ENCODE measurements at regions not wholly inside any gene's neighbourhood (a gene's known extent, or its start where the extent isn't known, plus 50 kb on each side); places are given as distances from the start of the nearest gene placed in this dataset.
"Not testable (repeated sequence)": the region's sequence is repeated elsewhere in the genome, so short reads cannot be mapped to it uniquely, and the experiment has no call there.

DNA sequence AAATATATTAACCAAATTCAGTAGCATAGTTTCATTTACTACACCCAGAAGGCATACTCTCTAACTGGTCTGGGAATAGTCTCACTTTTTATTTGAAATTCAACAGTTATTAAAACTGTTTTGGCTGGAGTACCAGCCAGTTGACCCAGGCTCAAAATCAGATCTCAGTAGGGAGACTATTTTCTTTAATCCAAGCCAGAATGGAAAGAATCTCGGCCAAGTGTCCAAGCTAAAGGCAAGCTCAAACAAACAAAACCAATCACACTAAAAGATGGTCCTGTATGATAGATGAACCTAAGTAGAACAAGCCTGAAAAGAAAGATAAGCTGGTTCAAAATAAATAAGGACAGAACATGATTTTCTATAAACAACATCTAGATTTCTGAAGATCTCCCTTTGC lies 259.6 kb upstream of the POM121L12 start:
- DNase-seq = no peak

DNA sequence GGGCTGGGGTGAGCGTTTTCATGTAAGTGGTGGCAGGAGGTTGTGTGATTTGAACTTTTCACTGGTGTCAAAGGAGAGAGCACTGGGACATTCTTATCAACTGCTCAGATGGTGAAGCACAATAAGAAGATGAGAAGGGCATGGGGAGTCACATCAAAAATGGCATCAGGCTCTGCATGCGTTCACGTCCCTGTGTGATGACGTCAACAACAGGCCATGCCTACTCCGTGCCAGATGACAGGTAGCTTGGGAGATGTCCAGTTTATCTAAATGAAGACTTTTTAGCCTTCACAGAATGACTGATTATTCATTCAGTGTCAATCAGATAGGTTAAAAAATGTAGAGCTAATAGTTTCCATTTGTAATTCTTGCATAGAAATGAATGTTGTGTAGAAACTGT lies 264.3 kb upstream of the POM121L12 start:
- DNase-seq = no peak

- DNase-seq = no peak
Observed at GRCh38 chr7:52764492-52765169, 270.8 kb upstream of the POM121L12 start.

DNA sequence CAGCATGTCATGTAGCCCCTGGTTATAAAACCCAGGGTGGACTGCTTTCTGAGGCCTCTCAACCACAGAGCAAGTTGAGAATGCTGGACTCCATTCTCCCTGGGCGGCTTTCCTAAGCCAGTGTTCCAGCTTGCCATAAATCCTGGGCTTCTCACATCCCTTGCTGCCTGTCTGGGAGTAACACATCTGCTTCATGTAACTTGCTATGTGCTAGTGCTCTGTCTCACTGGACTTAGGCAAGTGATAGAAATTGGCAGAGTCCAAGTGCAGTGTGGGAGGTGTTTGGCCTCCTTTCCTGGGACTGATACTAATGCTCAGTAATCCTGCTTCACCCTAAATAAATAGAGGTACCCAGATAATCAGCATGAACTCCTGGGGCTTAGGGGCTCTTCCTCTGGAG lies 277.1 kb upstream of the POM121L12 start:
- DNase-seq = no peak

DNA sequence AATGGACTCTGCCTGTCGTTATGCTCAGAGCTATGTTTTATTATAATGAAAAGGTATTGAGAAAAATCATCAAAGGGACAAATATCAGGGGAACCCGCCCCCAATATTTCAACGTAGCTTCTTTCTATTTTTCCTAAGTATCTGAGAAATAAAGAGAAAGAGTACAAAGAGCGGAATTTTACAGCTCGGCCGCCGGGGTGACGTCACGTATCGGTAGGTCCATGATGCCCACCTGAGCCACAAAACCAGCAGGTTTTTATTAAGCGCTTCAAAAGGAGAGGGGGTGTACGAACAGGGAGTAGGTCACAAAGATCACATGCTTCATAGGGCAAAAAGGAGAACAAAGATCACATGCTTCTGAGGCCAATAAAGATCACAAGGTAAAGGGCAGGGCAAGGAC lies 281.6 kb upstream of the POM121L12 start:
- DNase-seq = no peak

- no peak for DNase-seq
Observed at GRCh38 chr7:52752891-52753290, 282.5 kb upstream of the POM121L12 start.

GRCh38 chr7:52749880-52750279 lies 285.6 kb upstream of the POM121L12 start:
- DNase-seq = peak in 1 of 2 experiments; percentile 0

- DNase-seq = no peak
Observed at GRCh38 chr7:52747817-52748216, 287.6 kb upstream of the POM121L12 start.

- DNase-seq = no peak
Observed at GRCh38 chr7:52741670-52742290, 293.7 kb upstream of the POM121L12 start.

DNA sequence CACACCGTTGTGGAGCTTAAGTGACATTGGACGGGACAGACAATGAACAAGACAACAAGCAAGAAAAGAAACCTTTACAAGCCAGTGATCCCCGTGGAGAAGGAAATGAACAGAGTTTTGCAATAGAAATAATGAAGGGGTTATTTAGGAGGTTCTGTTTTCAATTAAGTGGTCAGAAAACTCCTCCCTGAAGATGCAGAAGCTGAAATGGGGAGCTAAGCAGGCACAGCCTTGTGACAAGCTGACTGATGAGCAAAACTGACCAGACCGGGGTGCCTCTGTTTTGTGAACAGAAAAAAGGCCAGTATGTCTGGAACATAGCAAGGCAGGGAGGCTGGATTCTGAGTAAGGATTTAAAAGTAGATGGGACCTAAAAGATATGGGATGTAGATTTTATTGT lies 299.8 kb upstream of the POM121L12 start:
- no peak for DNase-seq

DNA sequence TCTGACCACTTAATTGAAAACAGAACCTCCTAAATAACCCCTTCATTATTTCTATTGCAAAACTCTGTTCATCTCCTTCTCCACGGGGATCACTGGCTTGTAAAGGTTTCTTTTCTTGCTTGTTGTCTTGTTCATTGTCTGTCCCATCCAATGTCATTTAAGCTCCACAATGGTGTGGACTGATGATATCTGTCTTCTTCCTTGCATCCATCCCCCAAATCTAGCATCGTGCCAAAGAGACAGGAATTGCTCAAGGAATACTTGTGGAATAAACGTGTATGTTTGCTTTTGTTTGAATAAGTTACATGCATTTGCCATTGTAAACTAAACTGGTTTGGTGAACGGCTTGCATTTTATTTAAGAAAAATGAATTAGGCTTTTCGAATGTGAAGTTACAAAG lies 306.8 kb upstream of the POM121L12 start:
- DNase-seq = not testable (repeated sequence)

DNA sequence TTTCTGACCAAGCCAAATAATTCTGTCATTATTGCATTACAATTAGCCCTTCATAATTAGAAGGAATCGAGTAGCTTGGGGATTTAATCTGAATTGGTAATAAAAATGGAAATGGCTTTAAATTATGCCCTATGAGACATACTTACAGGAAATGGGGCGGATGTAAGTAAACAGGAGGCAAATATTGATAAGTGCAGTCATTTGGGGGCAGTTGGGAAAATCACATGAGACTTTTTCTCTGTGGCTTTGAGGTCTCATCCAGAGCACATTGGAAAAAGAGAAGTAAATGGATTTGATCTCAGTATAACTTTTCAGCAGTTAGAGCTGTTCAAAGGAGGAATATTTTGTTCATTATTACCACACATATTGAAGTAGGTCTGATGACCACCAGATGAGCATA lies 307.8 kb upstream of the POM121L12 start:
- DNase-seq = no peak

DNA sequence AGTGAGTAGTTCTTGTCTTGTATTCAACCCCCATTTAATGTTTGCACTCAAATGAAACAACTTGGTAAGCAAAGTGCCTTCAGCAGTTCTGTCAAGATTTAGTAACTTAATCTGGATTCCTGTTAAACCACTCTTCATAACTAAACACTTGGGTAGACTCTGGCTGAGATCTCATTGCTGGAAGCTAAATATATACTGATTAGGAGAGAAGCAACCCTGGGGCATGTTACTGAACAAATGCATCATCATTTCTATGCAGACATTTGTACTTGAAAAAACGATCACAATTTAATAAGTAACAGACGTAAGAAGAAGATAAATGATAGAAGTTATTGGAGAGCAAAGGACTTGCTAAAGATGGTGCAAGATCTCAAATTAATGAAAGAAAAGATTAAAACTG lies 308.4 kb upstream of the POM121L12 start:
- no peak for DNase-seq

- no peak for DNase-seq
Observed at GRCh38 chr7:52726493-52726892, 308.9 kb upstream of the POM121L12 start.

- DNase-seq = no peak
Observed at GRCh38 chr7:52723606-52724005, 311.8 kb upstream of the POM121L12 start.

GRCh38 chr7:52720856-52721255 lies 314.6 kb upstream of the POM121L12 start:
- no peak for DNase-seq

- no peak for DNase-seq
Observed at GRCh38 chr7:52719677-52720076, 315.8 kb upstream of the POM121L12 start.

- DNase-seq = no peak
Observed at GRCh38 chr7:52715701-52716100, 319.7 kb upstream of the POM121L12 start.

DNA sequence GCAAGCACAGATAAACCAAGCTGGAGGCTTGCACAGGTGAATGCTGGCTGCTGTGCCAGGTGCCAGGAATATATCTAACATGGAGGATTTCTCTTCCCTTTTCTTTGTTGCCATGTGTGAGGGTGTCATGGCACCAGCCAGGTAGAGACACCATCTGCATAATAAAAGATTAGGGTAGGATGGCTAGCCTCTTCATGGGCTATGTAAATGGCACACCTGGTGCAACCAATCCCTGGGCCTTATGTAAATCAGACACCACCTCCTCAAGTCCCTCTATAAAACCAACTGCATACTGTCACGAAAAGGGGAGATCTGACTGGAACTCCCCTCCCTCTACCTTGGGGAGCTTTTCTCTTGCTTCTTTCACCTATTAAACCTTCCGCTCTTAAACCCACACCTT lies 322.5 kb upstream of the POM121L12 start:
- no peak for DNase-seq

- no peak for DNase-seq
Observed at GRCh38 chr7:52711951-52712350, 323.5 kb upstream of the POM121L12 start.

DNA sequence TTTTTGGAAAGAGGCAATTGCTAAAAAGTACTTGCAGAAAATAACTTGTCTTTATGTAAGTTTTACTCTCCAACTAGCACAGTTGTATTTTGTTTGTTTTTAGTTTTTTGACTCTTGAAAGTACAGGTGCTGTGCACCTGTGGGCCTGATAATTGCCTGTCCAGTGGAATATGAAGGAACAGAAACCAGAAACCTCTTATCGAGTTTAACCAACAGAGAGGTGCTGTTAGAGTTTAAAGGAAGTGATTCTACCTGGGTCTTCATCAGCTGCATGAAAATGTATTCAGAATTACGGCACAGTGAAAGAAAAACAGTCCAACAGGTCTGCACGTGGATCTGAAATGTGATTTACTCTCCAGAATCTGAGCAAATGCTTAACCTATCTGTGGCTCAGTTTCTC lies 326.6 kb upstream of the POM121L12 start:
- DNase-seq = no peak

- DNase-seq = no peak
Observed at GRCh38 chr7:52705768-52706167, 329.7 kb upstream of the POM121L12 start.

DNA sequence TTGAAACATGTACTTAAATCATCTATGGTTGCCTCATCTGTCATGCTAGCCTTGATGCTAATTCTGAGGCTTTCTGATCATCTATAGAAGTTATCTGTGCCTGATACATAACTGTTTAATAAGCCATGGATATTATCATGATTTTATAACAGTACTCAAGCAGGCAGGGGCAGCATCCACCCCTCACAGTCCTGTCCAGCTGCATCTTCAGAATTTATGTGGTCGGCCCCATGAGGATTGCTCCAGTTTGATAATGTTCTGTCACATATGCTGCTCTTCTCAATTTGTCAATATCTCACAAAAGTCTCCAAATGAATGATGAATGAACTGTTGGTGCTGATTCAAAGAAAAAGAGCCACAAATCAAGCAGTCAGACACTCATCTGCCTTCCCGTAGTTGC lies 335.1 kb upstream of the POM121L12 start:
- no peak for DNase-seq

DNA sequence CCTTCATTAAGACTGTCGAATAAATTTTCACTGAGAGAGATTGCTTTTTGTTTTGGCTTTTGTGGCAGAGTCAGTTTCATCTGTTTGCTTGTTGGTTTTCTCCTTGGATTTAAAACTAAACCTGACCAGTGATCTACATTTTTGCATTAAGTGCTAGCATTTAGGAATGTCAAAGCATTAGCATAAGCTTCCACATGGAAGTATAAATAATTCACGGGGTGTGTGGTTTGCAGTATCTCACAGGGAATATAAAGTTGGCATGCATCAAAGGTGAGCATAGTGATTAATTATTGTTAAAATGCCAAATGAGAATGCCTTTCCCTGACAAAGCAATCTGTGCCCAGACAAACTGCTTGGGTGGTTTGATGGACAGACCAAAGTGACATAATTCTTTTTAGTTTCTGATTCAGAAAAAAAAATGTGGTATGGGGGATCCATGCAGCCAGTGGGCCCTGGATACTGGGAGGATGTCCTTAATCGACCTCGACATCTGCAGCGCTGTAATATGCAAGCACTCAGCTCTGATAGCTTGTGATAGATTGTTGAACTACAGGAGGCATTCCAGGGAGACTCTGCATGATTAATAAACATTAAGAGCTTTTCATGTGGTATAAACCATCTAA lies 339.3 kb upstream of the POM121L12 start:
- DNase-seq = no peak

- no peak for DNase-seq
Observed at GRCh38 chr7:52691257-52691656, 344.2 kb upstream of the POM121L12 start.

Data from AML-193 (cell line).